Uterus (tissue), 2 donors: ENCODE measurements at regions not wholly inside any gene's neighbourhood (a gene's known extent, or its start where the extent isn't known, plus 50 kb on each side); places are given as distances from the start of the nearest gene placed in this dataset.

Experiments
- CTCF ChIP-seq, 4 experiments: fragments of 200-600 bp in 2 of 4; fragments of 450-650 bp in 2 of 4; sonication (generic) in 2 of 4; IDR thresholded peaks; one replicate each; pipeline ENCODE4 v1.5.1; 2016 to 2019; ENCODE audit warnings: antibody characterized with exemption in 4 of 4, mild to moderate bottlenecking in 2 of 4, moderate library complexity in 1 of 4
- POLR2A ChIP-seq, 2 donors: fragments of 450-650 bp; IDR thresholded peaks; one replicate each; pipeline ENCODE4 v1.6.1; 2016; ENCODE audit warnings: antibody characterized with exemption in 2 of 2, mild to moderate bottlenecking in 1 of 2, moderate library complexity in 1 of 2

GRCh38 chr7:69114374-69114773 lies 483.9 kb upstream of the AUTS2 start:
- TF ChIP-seq CTCF (IDR thresholded peaks at IDR 0.05) (no peak), POLR2A (IDR thresholded peaks at IDR 0.05) (no peak)
